GM23248 (cell line): ENCODE measurements at regions not wholly inside any gene's neighbourhood (a gene's known extent, or its start where the extent isn't known, plus 50 kb on each side); places are given as distances from the start of the nearest gene placed in this dataset.
"Not testable (repeated sequence)": the region's sequence is repeated elsewhere in the genome, so short reads cannot be mapped to it uniquely, and the experiment has no call there.

Experiments
- DNase-seq: peaks from one replicate; pipeline ENCODE4 v3.0.0-alpha.2; 2015
- H2AFZ ChIP-seq: fragments of 200-600 bp; sonication (generic); 2 replicates; pipeline ENCODE4 v1.6.1; 2016; ENCODE audit warnings: antibody characterized with exemption
- H3F3A ChIP-seq: fragments of 200-600 bp; sonication (generic); 2 replicates; pipeline ENCODE4 v1.6.1; 2016; ENCODE audit warnings: mild to moderate bottlenecking, antibody characterized with exemption, mixed run types; ENCODE audit not compliant: insufficient read depth
- H3K27ac ChIP-seq: fragments of 200-600 bp; sonication (generic); 2 replicates; pipeline ENCODE4 v1.5.1; 2016; ENCODE audit warnings: mild to moderate bottlenecking
- H3K27me3 ChIP-seq: fragments of 200-600 bp; sonication (generic); replicated peaks from 2 replicates; pipeline ENCODE4 v1.6.1; 2016; ENCODE audit warnings: mild to moderate bottlenecking; ENCODE audit not compliant: insufficient read depth
- H3K36me3 ChIP-seq: fragments of 200-600 bp; sonication (generic); 2 replicates; pipeline ENCODE4 v1.6.1; 2016; ENCODE audit warnings: low read depth, mild to moderate bottlenecking
- H3K4me1 ChIP-seq: fragments of 200-600 bp; sonication (generic); 2 replicates; pipeline ENCODE4 v1.6.1; 2016; ENCODE audit warnings: mild to moderate bottlenecking; ENCODE audit not compliant: insufficient read depth
- H3K4me2 ChIP-seq: fragments of 200-600 bp; sonication (generic); one replicate; pipeline ENCODE4 v1.6.1; 2016; ENCODE audit warnings: mild to moderate bottlenecking; ENCODE audit not compliant: unreplicated experiment
- H3K4me3 ChIP-seq: fragments of 200-600 bp; sonication (generic); 2 replicates; pipeline ENCODE4 v1.5.1; 2016; ENCODE audit warnings: mild to moderate bottlenecking
- H3K79me2 ChIP-seq: fragments of 200-600 bp; sonication (generic); 2 replicates; pipeline ENCODE4 v1.6.1; 2016; ENCODE audit warnings: mild to moderate bottlenecking; ENCODE audit not compliant: insufficient read depth
- H3K9ac ChIP-seq: fragments of 200-600 bp; sonication (generic); 2 replicates; pipeline ENCODE4 v1.6.1; 2016; ENCODE audit warnings: mild to moderate bottlenecking
- H3K9me2 ChIP-seq: fragments of 200-600 bp; sonication (generic); 2 replicates; pipeline ENCODE4 v1.6.1; 2016; ENCODE audit warnings: mixed run types, mild to moderate bottlenecking, moderate library complexity; ENCODE audit not compliant: insufficient read depth
- H3K9me3 ChIP-seq: fragments of 200-600 bp; sonication (generic); one replicate; pipeline ENCODE4 v1.6.1; 2017; ENCODE audit warnings: low read depth
- H4K20me1 ChIP-seq: fragments of 200-600 bp; sonication (generic); 2 replicates; pipeline ENCODE4 v1.6.0; 2016; ENCODE audit not compliant: insufficient read depth
- EZH2 ChIP-seq: fragments of 200-600 bp; sonication (generic); IDR thresholded peaks from 2 replicates; pipeline ENCODE4 v1.6.1; 2018; ENCODE audit warnings: antibody characterized with exemption, mild to moderate bottlenecking; ENCODE audit not compliant: insufficient read depth, poor library complexity, severe bottlenecking
- EZH2phosphoT487 ChIP-seq: fragments of 200-600 bp; sonication (generic); IDR thresholded peaks from 2 replicates; pipeline ENCODE4 v1.6.1; 2018; ENCODE audit warnings: antibody characterized with exemption, moderate library complexity, mild to moderate bottlenecking, low read depth; ENCODE audit not compliant: insufficient read depth
- WGBS, 2 experiments: methylation state at CpG; one replicate each; pipeline ENCODE4 v1.1.6; 2015 to 2017; ENCODE audit warnings: low lambda C conversion rate in 2 of 2, low coverage in 1 of 2; ENCODE audit errors: missing lambda C conversion rate in 2 of 2; 5-methylcytosine and 5-hydroxymethylcytosine counted together
- in situ Hi-C: fragments of 300-500 bp; cut with MboI; formaldehyde crosslinking; loops from 2 replicates; pipeline ENCODE4 v1.15.0; 2020

DNA sequence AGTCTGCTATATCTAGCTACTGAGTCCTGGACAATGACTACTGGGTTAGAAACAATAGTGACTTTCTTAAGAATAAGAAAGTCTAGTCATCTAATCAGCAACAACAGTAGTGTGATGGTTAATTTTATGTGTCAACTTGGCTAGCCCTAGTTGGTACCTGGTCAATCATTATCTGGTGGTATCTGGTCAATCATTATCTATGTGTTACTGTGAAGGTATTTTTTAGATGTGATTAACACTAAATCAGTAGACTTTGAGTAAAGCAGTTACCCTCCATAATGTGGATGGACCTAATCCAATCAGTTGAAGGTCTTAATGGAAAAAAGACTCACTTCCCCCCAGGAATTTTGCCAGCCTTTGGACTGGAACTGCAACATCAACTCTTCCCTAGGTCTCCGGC lies 312.6 kb downstream of the SIPA1L2 start:
- Histone ChIP-seq H3K4me2 (no peak overlapping the region), H3K9me3 (no peaks in the 10 kb centered on the region), H3K4me3 (no peak overlapping the region), H3K79me2 (no peaks in the 10 kb centered on the region), H4K20me1 (no peaks in the 10 kb centered on the region), H2AFZ (no peak overlapping the region), H3K27me3 (peaks cover 4% of the 10 kb centered on the region; the same call in 1 of the 2 replicates), H3K9me2 (no peaks in the 10 kb centered on the region), H3K4me1 (0 out of 2 replicates have a peak, but pooled peaks cover 3% of the 10 kb centered on the region), H3K9ac (no peak overlapping the region), H3K27ac (no peak overlapping the region), H3K36me3 (no peaks in the 10 kb centered on the region), H3F3A (no peaks in the 10 kb centered on the region)
- TF ChIP-seq EZH2 (no peak), EZH2phosphoT487 (no peak)
- WGBS, 2 experiments, result 87 to 89% methylated on average over 1 of the region's 1 CpG
- in situ Hi-C loops, result no loop called here
- no peak for DNase-seq

DNA sequence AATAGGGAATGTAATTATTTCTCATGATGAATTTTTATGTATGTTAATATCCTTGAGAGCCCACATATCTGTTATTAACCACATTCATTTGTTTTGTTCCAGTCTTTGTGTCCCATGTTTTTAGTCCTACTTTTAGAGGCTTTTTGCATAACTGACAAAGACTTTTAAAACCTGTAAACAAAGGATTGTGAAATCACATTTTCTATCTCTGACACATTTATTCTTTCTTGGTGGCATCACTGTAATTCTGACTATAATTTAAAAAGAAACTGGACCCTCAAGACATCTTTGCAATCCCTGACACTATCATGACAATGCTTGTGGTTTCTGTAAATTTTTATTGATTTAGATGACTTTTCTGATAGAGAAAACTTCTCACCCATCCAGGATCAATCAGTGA lies 313.1 kb downstream of the SIPA1L2 start:
- H3K9me3 ChIP-seq, result no peaks in the 10 kb centered on the region
- H3K27ac ChIP-seq, result no peak overlapping the region
- H3K4me1 ChIP-seq, result 0 out of 2 replicates have a peak, but pooled peaks cover 3% of the 10 kb centered on the region
- H3F3A ChIP-seq, result no peaks in the 10 kb centered on the region
- in situ Hi-C loops, result no loop called here
- peaks cover 4% of the 10 kb centered on the region; the same call in 1 of the 2 replicates for H3K27me3 ChIP-seq
- no peak overlapping the region for H3K9ac ChIP-seq
- H3K9me2 ChIP-seq, result no peaks in the 10 kb centered on the region
- H2AFZ ChIP-seq, result no peak overlapping the region
- no peaks in the 10 kb centered on the region for H3K79me2 ChIP-seq
- peak; percentile 30 for DNase-seq
- H3K4me3 ChIP-seq, result no peak overlapping the region
- no peak for TF ChIP-seq EZH2
- TF ChIP-seq EZH2phosphoT487, result no peak
- no peaks in the 10 kb centered on the region for H3K36me3 ChIP-seq
- no peaks in the 10 kb centered on the region for H4K20me1 ChIP-seq
- no peak overlapping the region for H3K4me2 ChIP-seq

DNA sequence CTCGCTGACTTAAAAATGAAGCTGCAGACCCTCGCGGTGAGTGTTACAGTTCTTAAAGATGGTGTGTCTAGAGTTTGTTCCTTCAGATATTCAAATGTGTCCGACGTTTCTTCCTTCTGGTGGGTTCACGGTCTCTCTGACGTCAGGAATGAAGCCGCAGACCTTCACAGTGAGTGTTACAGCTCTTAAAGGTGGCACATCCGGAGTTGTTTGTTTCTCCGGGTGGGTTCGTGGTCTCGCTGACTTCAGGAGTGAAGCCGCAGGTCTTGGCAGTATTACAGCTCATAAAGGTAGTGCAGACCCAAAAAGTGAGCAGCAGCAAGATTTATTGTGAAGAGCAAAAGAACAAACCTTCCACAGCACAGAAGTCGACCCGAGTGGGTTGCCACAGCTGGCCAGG lies 316.1 kb downstream of the SIPA1L2 start:
- H3K9me2 ChIP-seq, DNase-seq, H3F3A ChIP-seq, H3K4me3 ChIP-seq, H3K79me2 ChIP-seq, H3K27me3 ChIP-seq, H2AFZ ChIP-seq, H3K9me3 ChIP-seq, H3K27ac ChIP-seq, H3K36me3 ChIP-seq, H3K4me1 ChIP-seq, H3K4me2 ChIP-seq, H3K9ac ChIP-seq, H4K20me1 ChIP-seq, in situ Hi-C loops: not testable (repeated sequence)
- WGBS, 2 experiments, result 78 to 80% methylated on average over 15 of the region's 15 CpGs

DNA sequence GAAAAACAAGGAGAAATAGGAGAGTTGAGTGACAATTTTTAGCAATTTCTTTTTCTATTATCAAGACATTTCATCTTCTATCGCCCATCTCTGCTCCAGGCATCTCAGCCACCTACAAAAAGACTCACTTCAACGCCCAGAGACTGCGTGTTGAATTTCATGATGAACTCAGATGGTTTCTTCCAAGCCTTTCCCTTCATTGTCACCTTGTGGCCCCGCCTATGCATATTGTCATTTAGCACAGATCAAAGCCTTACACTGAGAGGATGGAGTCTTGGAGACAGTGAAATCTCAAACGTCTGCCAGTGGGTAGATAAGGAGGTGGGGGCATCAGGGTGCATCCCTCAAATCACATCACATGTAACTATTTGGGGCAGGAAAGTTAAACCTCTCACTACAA lies 319.4 kb downstream of the SIPA1L2 start:
- H3K9me3 ChIP-seq, result no peaks in the 10 kb centered on the region
- DNase-seq, result no peak
- H3K9ac ChIP-seq, result no peak overlapping the region
- no peak overlapping the region for H3K4me3 ChIP-seq
- H3K27ac ChIP-seq, result no peak overlapping the region
- H3K27me3 ChIP-seq, result no peaks in the 10 kb centered on the region
- no peak overlapping the region for H2AFZ ChIP-seq
- WGBS, 2 experiments, result 52% methylated on average over 5 of the region's 5 CpGs
- no peaks in the 10 kb centered on the region for H3K9me2 ChIP-seq
- in situ Hi-C loops, result no loop called here
- TF ChIP-seq EZH2 (no peak), EZH2phosphoT487 (no peak)
- no peaks in the 10 kb centered on the region for H3F3A ChIP-seq
- no peaks in the 10 kb centered on the region for H3K4me1 ChIP-seq
- no peaks in the 10 kb centered on the region for H3K36me3 ChIP-seq
- no peaks in the 10 kb centered on the region for H3K79me2 ChIP-seq
- no peak overlapping the region for H3K4me2 ChIP-seq
- H4K20me1 ChIP-seq, result no peaks in the 10 kb centered on the region

DNA sequence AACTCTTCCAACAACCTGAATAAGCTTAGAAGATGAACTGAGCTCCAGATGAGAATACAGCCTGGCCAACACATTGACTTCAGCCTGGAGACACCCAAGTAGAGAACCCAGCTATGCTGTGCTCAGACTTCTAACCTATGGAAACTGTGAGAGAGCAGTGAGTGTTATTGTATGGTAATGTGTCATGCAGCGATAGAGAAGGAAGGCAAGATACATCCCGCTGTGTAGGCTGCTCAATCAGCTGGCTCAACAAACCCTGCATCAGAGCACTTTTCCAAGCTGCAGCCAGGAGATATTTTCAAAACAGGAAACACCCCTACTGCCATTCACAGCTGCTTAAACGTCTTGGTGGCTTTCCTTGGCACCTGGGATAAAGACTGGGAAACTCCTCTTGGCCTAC lies 321.3 kb downstream of the SIPA1L2 start:
- H3K4me2 ChIP-seq, result no peak overlapping the region

More for the DNA sequence above, 321.3 kb downstream of the SIPA1L2 start:
- H3K79me2 ChIP-seq, result no peaks in the 10 kb centered on the region
- H3K36me3 ChIP-seq, result no peaks in the 10 kb centered on the region
- TF ChIP-seq EZH2 (no peak), EZH2phosphoT487 (no peak)
- H3F3A ChIP-seq, result no peaks in the 10 kb centered on the region
- H3K9ac ChIP-seq, result no peak overlapping the region
- no peaks in the 10 kb centered on the region for H4K20me1 ChIP-seq
- 56 to 60% methylated on average over 3 of the region's 3 CpGs for WGBS, 2 experiments
- H3K4me3 ChIP-seq, result no peak overlapping the region
- H3K9me2 ChIP-seq, result no peaks in the 10 kb centered on the region
- no peaks in the 10 kb centered on the region for H3K9me3 ChIP-seq
- H3K4me1 ChIP-seq, result no peaks in the 10 kb centered on the region
- H3K27ac ChIP-seq, result no peak overlapping the region
- H2AFZ ChIP-seq, result no peak overlapping the region
- DNase-seq, result no peak
- in situ Hi-C loops, result no loop called here
- no peaks in the 10 kb centered on the region for H3K27me3 ChIP-seq
